ENCODE measurements at regions not wholly inside any gene's neighbourhood (a gene's known extent, or its start where the extent isn't known, plus 50 kb on each side); places are given as distances from the start of the nearest gene placed in this dataset.

DNA sequence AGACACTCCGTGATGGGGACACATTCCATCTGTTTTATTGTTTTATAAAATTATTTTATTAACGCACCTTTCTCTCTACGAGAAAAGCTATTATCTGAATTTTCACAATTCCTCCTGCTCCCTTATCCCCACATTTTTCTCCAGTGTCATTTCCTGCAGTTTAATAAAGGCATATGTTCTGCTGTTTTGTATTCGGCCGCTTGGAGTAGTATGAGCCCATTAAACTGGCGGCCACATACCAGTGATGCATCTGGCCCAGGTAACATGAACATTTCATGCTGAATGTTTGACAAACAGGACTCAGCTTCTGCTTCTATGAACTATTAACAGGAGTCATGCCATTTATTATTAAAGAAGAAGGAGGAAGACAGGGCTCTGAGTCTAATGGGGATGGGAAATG is 511.0 kb downstream of the TMEM121 start:
- TF ChIP-seq, protein P1, sequence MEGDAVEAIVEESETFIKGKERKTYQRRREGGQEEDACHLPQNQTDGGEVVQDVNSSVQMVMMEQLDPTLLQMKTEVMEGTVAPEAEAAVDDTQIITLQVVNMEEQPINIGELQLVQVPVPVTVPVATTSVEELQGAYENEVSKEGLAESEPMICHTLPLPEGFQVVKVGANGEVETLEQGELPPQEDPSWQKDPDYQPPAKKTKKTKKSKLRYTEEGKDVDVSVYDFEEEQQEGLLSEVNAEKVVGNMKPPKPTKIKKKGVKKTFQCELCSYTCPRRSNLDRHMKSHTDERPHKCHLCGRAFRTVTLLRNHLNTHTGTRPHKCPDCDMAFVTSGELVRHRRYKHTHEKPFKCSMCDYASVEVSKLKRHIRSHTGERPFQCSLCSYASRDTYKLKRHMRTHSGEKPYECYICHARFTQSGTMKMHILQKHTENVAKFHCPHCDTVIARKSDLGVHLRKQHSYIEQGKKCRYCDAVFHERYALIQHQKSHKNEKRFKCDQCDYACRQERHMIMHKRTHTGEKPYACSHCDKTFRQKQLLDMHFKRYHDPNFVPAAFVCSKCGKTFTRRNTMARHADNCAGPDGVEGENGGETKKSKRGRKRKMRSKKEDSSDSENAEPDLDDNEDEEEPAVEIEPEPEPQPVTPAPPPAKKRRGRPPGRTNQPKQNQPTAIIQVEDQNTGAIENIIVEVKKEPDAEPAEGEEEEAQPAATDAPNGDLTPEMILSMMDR (IDR thresholded peaks at IDR 0.05) = no peak
- TF ChIP-seq POLR2A (IDR thresholded peaks at IDR 0.05) = no peak

All from heart left ventricle (tissue), 13 donors.